ENCODE measurements at regions not wholly inside any gene's neighbourhood (a gene's known extent, or its start where the extent isn't known, plus 50 kb on each side); places are given as distances from the start of the nearest gene placed in this dataset.

DNA sequence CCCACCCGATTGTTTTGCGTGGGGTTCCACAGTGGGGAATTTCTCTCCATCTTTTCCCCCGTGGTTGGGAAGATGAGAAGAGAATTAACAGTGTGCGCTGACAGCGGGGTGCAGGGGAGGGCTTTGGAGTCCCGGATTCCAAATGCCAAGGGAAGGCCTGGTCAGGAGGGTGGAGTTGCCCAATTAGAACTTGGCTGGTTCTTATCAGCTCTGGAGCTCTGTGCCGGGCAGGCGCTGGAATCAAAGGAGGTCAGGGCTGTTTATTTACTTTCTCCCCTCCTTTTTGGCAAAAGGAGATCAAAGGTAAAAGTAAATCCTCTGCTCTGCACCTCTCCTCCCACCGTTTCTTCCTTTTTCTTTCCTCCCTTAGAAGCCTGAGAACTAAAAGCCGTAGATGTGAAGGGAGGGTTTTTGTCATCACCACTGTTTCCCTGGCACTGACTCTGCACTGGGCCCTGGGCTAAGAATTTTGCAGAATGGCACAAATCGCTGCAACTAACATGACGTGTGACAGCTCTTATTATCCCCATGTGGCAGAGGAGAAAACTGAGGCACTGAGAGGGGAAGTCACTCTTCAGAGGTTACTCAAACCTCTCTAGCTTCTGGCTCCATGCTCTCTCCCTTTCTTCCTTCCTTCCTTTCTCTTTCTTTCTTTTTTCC lies 95.2 kb upstream of the ZNF716 start:
- H3K4me3 ChIP-seq: no peak overlapping the region
- H3K4me2 ChIP-seq: no peak overlapping the region
- no peaks in the 10 kb centered on the region for H3K9me2 ChIP-seq (replicated peaks; ENCODE audit: insufficient read depth)
- no peaks in the 10 kb centered on the region for H3K4me1 ChIP-seq (ENCODE audit: insufficient read depth)
- H3K27ac ChIP-seq: no peak overlapping the region
- no peaks in the 10 kb centered on the region for H3K9me3 ChIP-seq (ENCODE audit: low read depth)
- H2AFZ ChIP-seq: no peak overlapping the region
- no peaks in the 10 kb centered on the region for H4K20me1 ChIP-seq (ENCODE audit: insufficient read depth, poor library complexity, severe bottlenecking)
- 73% methylated on average over 12 of the region's 12 CpGs for WGBS (ENCODE audit: low lambda C conversion rate, missing lambda C conversion rate)
- TF ChIP-seq EZH2phosphoT487 (IDR thresholded peaks at IDR 0.05; ENCODE audit: low read depth, severe bottlenecking, unreplicated experiment) (no peak), EZH2 (IDR thresholded peaks at IDR 0.05; ENCODE audit: borderline replicate concordance) (no peak)
- TF ChIP-seq, protein P1, sequence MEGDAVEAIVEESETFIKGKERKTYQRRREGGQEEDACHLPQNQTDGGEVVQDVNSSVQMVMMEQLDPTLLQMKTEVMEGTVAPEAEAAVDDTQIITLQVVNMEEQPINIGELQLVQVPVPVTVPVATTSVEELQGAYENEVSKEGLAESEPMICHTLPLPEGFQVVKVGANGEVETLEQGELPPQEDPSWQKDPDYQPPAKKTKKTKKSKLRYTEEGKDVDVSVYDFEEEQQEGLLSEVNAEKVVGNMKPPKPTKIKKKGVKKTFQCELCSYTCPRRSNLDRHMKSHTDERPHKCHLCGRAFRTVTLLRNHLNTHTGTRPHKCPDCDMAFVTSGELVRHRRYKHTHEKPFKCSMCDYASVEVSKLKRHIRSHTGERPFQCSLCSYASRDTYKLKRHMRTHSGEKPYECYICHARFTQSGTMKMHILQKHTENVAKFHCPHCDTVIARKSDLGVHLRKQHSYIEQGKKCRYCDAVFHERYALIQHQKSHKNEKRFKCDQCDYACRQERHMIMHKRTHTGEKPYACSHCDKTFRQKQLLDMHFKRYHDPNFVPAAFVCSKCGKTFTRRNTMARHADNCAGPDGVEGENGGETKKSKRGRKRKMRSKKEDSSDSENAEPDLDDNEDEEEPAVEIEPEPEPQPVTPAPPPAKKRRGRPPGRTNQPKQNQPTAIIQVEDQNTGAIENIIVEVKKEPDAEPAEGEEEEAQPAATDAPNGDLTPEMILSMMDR (IDR thresholded peaks at IDR 0.05; ENCODE audit: poor library complexity): no peak
- no peak for DNase-seq (ENCODE audit: low spot score)
- no peaks in the 10 kb centered on the region for H3K36me3 ChIP-seq (replicated peaks; ENCODE audit: insufficient read depth, low read depth)
- no peaks in the 10 kb centered on the region for H3K27me3 ChIP-seq
- H3K79me2 ChIP-seq: no peaks in the 10 kb centered on the region

DNA sequence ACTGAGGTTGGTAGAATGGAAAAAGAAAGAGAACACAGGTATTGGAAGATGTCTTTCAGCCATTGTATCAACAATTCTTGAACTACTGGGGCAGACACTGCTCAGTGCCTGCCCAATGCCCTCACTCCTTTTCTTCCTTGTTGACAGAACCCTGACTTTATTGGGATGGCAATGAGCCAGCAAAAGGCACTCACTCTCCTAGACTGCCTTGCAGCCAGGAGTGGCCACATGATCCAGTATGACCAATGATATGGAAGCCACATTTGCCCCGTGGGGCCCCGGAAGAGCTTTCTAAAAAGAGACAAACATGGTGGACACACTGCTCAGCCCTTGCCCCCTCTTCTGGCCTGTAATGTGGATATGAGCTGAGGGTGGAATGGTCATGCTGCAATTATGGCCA lies 88.6 kb upstream of the ZNF716 start:
- no peaks in the 10 kb centered on the region for H3K36me3 ChIP-seq (replicated peaks; ENCODE audit: insufficient read depth, low read depth)
- no peak overlapping the region for H3K4me3 ChIP-seq
- H3K4me1 ChIP-seq (ENCODE audit: insufficient read depth): no peaks in the 10 kb centered on the region
- no peak overlapping the region for H2AFZ ChIP-seq
- H3K27me3 ChIP-seq: no peaks in the 10 kb centered on the region
- no peak for TF ChIP-seq EZH2 (IDR thresholded peaks at IDR 0.05; ENCODE audit: borderline replicate concordance)
- TF ChIP-seq, protein P1 (IDR thresholded peaks at IDR 0.05; ENCODE audit: poor library complexity): no peak
- no peak for TF ChIP-seq EZH2phosphoT487 (IDR thresholded peaks at IDR 0.05; ENCODE audit: low read depth, severe bottlenecking, unreplicated experiment)
- 91% methylated on average over 2 of the region's 2 CpGs for WGBS (ENCODE audit: low lambda C conversion rate, missing lambda C conversion rate)
- no peak for DNase-seq (ENCODE audit: low spot score)
- no peaks in the 10 kb centered on the region for H3K79me2 ChIP-seq
- no peak overlapping the region for H3K27ac ChIP-seq
- H3K4me2 ChIP-seq: no peak overlapping the region
- H3K9me3 ChIP-seq (ENCODE audit: low read depth): no peaks in the 10 kb centered on the region
- H4K20me1 ChIP-seq (ENCODE audit: insufficient read depth, poor library complexity, severe bottlenecking): no peaks in the 10 kb centered on the region
- no peaks in the 10 kb centered on the region for H3K9me2 ChIP-seq (replicated peaks; ENCODE audit: insufficient read depth)

DNA sequence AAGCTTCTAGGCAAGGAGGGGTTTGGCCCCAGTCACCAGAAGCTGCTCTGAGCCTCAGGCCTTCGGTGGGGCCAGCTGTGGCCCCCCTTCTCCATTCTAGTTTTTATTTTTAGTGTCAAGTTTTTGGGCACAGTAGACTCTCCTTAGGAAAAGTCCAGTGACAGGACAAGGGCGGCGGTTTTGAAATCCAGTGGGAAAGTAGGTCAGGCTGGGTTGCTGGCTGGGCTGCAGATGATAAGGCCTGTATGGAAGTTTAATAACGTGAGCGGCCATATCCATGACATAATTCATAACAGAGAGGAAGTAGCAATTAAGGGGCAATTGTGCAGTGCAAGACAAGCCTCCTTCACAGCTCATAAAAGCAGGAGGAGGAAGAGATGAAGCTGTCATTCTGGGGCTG lies 87.1 kb upstream of the ZNF716 start:
- no peak for TF ChIP-seq EZH2phosphoT487 (IDR thresholded peaks at IDR 0.05; ENCODE audit: low read depth, severe bottlenecking, unreplicated experiment)
- no peak for TF ChIP-seq EZH2 (IDR thresholded peaks at IDR 0.05; ENCODE audit: borderline replicate concordance)
- TF ChIP-seq, protein P1 (IDR thresholded peaks at IDR 0.05; ENCODE audit: poor library complexity): no peak
- 63% methylated on average over 5 of the region's 5 CpGs for WGBS (ENCODE audit: low lambda C conversion rate, missing lambda C conversion rate)
- no peaks in the 10 kb centered on the region for H3K9me3 ChIP-seq (ENCODE audit: low read depth)
- H3K9me2 ChIP-seq (replicated peaks; ENCODE audit: insufficient read depth): no peaks in the 10 kb centered on the region
- H2AFZ ChIP-seq: no peak overlapping the region
- H3K4me2 ChIP-seq: no peak overlapping the region
- H3K79me2 ChIP-seq: no peaks in the 10 kb centered on the region
- no peaks in the 10 kb centered on the region for H3K4me1 ChIP-seq (ENCODE audit: insufficient read depth)
- no peak overlapping the region for H3K4me3 ChIP-seq
- no peaks in the 10 kb centered on the region for H3K27me3 ChIP-seq
- no peak for DNase-seq (ENCODE audit: low spot score)
- H3K27ac ChIP-seq: no peak overlapping the region
- H3K36me3 ChIP-seq (replicated peaks; ENCODE audit: insufficient read depth, low read depth): no peaks in the 10 kb centered on the region
- H4K20me1 ChIP-seq (ENCODE audit: insufficient read depth, poor library complexity, severe bottlenecking): no peaks in the 10 kb centered on the region
